HG03432 (cell line): ENCODE measurements at regions not wholly inside any gene's neighbourhood (a gene's known extent, or its start where the extent isn't known, plus 50 kb on each side); places are given as distances from the start of the nearest gene placed in this dataset.
A peak's percentile ranks its signal among the peaks of the same experiment; 100 is the strongest.

Experiments used
- ATAC-seq: cut with Tn5 transposase; IDR thresholded peaks from one replicate; pipeline ENCODE4 v1.9.1; 2021; ENCODE audit warnings: mild to moderate bottlenecking, moderate library complexity; ENCODE audit not compliant: unreplicated experiment

DNA sequence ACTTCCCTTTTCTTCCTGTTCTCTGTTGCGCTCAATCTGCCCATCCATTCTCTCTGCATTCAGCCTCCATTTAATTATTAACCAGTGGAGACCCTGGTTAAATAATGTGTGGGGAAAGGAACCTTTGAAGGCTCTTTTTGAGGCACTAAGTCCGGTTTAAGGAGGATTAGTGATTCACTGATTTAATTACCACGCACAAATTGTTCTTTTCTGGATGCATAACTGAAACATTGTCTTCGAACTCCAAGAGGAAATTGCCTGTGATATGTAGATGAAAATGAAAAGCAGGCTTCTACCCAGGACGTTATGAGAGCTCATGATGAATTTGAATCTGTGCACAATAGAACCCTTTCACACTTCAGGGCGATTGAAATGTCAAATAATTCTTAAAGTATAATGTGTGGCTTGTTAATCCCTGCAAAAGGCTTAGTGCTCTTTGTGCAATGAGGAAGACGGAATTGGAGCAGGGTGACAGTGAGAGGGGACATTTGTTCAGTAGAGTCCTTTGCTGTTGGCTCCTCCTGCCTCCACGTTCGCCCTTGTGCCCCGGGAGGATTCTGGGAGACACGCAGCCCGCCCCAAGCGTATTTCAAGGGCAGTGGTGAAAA lies 51.1 kb upstream of the ZNF236 start:
- ATAC-seq = no peak

DNA sequence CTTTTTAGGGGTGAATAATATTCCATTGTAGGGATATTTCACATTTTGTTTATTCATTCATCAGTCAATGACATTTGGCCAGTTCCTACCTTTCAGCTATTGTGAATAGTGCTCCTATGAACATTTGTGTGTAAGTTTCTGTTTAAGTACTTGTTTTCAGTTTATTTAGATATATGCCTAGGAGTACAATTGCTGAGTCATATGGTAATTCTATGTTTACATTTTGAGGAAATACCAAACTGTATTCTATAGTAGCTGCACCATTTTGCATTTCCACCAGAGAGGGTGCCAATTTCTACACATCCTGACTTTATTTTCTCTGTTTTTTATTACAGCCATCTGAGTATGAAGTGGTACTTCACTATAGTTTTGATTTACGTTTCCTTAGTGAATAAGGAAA lies 54.4 kb upstream of the ZNF236 start:
- no peak for ATAC-seq

GRCh38 chr18:76766429-76766828 lies 55.9 kb upstream of the ZNF236 start:
- ATAC-seq = no peak

DNA sequence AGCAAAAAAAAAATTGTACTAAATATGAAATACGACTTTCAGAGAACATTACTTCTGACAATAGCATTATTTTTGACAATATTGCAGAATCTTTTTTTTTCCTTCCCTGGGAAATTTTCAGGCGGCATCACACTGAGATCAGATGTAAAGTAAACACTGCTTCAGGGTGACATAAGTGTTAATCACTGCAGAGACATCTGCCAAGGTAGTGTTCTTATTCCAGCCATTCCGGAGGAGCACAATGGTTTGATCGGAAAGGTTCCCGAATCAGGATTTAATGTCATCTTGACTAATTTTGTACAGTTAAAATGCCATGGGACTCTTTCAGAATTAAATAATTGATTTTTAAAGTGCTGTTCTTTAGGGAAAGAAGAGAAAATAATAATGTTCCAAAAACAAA lies 56.7 kb upstream of the ZNF236 start:
- ATAC-seq = no peak

- ATAC-seq = no peak
Measured at GRCh38 chr18:76764291-76764901, 58.0 kb upstream of the ZNF236 start.

- no peak for ATAC-seq
Measured at GRCh38 chr18:76759056-76759455, 63.3 kb upstream of the ZNF236 start.

DNA sequence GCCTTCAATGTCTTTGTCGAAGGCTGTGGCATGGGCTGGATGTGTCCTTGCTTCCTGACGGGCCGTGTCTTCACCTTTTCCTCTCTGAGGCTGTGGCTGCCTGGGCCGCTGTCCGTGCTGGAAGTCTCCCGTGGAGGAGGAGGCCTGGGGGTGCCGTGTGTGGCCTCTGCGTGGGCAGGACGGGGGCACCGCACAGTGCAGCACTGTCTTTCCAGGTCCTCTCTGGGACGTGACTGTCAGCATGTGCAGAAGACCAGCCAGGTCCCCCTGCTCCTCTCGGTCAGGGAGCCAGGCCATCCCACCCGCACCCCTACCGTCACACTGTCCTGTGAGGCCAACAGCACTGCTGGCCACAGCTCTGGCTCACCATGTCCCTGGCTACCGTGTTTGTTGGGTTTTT lies 64.4 kb upstream of the ZNF236 start:
- ATAC-seq = no peak

GRCh38 chr18:76757335-76757734 lies 65.0 kb upstream of the ZNF236 start:
- ATAC-seq = no peak

DNA sequence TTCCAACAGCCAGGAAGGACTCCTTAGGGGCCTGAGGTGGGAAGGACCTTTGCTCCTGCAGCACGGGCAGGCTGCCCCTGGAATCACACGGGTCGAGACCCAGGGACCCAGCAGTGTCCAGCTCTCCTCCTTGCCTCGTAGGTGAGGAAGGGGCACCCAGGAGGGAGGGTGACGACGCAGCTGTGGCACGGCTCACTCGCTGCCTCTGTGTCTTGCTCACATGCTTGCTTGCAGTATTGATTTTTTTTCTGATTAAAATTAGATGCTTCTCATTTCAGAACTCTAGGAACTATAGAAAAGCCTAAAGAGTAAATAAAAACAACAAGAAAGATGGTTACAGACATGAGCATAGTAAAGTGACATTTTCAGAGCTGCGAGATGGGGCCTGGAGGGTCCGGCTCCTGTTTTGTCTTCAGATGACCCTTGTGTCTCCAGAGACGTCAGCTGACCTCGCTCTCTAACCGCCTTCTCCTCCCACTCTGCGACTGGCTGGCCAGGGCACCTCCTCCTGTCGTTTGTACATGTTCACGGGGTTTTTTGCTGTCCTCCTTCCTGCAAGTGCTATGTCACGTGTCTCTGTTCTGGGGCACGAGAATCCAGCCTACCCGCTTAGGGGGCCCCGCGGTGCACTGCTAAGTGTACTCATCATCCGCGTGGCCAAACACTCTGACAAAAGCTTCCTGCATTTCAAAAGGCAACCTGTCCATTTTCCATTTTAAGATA lies 65.7 kb upstream of the ZNF236 start:
- ATAC-seq = no peak

GRCh38 chr18:76754351-76754750 lies 68.0 kb upstream of the ZNF236 start:
- ATAC-seq = no peak

DNA sequence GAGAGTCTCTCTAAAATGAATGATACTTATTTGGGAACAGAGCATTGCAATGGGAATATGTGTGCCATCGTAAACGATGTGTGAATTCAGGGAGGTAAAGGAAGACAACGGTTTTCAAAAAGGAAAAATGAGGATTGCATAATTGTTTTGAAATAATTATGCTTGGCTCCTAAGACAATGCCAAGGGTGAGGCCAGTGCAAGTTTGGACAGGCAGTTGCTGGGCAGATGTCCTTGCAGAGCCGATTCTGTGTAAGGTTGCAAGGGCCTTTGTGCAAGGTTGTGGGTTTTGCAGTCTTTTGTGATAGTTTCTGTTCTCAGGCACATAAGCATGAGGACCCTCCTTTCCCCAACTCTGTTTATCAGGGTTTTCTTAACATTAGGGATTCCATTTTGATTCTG lies 70.0 kb upstream of the ZNF236 start:
- no peak for ATAC-seq

DNA sequence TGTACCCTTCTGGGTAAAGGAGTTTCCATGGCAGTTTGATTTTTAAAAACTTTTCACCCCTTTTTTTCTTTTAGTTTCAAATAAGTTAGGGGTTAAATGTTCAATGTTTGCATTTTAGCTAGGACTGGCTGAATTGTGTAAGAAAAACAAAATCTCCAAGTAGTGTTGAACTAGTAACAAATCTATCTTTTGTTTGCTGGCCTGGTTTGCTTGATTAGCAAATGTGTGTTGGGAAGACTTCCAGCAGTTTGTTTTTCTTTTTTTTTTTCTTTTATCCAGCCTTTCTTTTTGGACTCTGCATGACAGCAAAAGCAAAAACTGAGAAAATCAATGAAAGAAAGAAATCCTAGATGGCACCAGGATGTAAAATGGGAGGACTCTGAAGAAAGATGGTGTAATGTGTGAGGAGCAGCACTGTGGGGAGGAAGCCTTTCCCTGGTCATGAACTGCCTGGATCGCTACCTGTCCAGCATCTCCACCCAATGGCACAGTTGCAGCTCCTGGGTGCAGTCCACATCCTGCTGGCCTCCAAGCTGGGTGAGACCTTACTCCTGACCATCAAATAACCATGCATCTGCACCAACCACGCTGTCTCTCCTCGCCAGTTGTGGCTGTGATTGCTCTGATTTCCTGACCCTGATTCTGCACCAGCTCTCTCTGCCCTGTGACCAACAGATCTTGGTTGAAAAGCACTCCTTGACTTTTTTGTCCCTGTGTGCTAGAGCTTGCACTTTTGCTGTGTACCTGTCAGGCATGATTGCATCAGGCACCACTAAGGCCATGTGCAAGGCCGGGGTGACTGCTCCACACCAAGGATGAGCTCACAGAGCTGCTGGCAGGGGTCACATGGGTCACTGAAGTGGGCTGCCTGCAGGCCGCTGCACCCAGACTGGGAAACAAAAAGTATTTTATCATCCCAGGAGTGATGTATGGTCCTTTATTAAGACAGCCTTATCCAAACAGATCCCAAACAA lies 71.2 kb upstream of the ZNF236 start:
- ATAC-seq = no peak

- no peak for ATAC-seq
Measured at GRCh38 chr18:76750269-76750668, 72.1 kb upstream of the ZNF236 start.

GRCh38 chr18:76747676-76748075 lies 74.7 kb upstream of the ZNF236 start:
- ATAC-seq = no peak

- no peak for ATAC-seq
Measured at GRCh38 chr18:76741346-76741745, 81.0 kb upstream of the ZNF236 start.

DNA sequence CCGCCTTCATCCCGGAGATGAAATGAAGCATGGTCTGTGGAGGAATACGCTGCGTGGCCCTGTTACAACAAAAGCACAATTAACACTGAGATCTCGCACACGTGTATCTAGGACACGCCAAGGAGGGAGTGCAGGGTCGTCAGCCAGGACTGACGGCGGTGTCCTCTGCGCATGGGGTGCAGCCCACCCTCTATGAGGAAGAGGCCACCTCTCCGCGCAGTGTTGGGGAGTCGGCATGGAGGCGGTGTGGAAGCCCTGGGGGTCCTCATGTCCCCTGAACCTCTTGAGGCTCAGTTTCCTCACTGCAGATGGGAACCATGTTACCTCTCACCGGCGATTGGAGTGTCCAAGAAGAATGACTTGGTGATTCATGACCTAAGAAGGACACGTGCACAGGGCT lies 86.0 kb upstream of the ZNF236 start:
- ATAC-seq = no peak

GRCh38 chr18:76730901-76731300 lies 91.5 kb upstream of the ZNF236 start:
- ATAC-seq = no peak

- ATAC-seq = no peak
Measured at GRCh38 chr18:76727589-76727988, 94.8 kb upstream of the ZNF236 start.

- ATAC-seq = peak; percentile 68
Measured at GRCh38 chr18:76725445-76725844, 96.9 kb upstream of the ZNF236 start.

GRCh38 chr18:76722224-76723061 lies 99.9 kb upstream of the ZNF236 start:
- no peak for ATAC-seq
